Pancreas (tissue), 10 donors: ENCODE measurements at regions not wholly inside any gene's neighbourhood (a gene's known extent, or its start where the extent isn't known, plus 50 kb on each side); places are given as distances from the start of the nearest gene placed in this dataset.
A peak's percentile ranks its signal among the peaks of the same experiment; 100 is the strongest.

Experiments used
- ATAC-seq, 4 donors: fragments of 200-7000 bp; cut with Tn5 transposase; one replicate each; pipeline versions ENCODE4 v1.8.0 to v1.9.1; 2020; ENCODE audit warnings: mild to moderate bottlenecking in 4 of 4, moderate library complexity in 4 of 4
- DNase-seq, 6 donors: peaks; one replicate each; pipeline ENCODE4 v3.0.0-alpha.2; 2020
- FAIRE-seq: peaks from 2 replicates; lab custom pipeline; 2012; peaks lifted over from hg19 to GRCh38; lab: Jason Lieb, UNC
- H3K27ac ChIP-seq, 4 donors: fragments of 200-600 bp; sonication (generic); 1 replicate in 3 of 4; 2 replicates in 1 of 4; pipeline versions ENCODE4 v1.5.0 to v1.8.0; 2020
- H3K27me3 ChIP-seq, 4 donors: fragments of 200-600 bp; one replicate each; pipeline ENCODE4 v1.8.0; 2021
- H3K36me3 ChIP-seq, 3 donors: fragments of 200-600 bp; sonication (generic) in 1 of 3; one replicate each; pipeline versions ENCODE4 v1.5.0 to v1.8.0; 2020 to 2021
- H3K4me1 ChIP-seq, 3 donors: fragments of 200-600 bp; one replicate each; pipeline ENCODE4 v1.8.0; 2021
- H3K4me3 ChIP-seq, 4 donors: fragments of 200-600 bp; sonication (generic) in 2 of 4; one replicate each; pipeline versions ENCODE4 v1.5.0 to v1.8.0; 2020 to 2021
- H3K9me3 ChIP-seq, 4 donors: fragments of 200-600 bp; one replicate each; pipeline ENCODE4 v1.8.0; 2021
- WGBS, 2 donors: extraction: QIAGEN DNeasy Blood & Tissue Kit; methylation state at CpG; one replicate each; pipeline ENCODE4 v1.1.7; 2013; 5-methylcytosine and 5-hydroxymethylcytosine counted together
- intact Hi-C, 3 donors: fragments of 100-400 bp; cut with DNase I; formaldehyde crosslinking; loops; one replicate each; pipeline versions ENCODE4 v1.11.1 to v1.14.2; 2022
- TF ChIP-seq, protein P1 (sequence below), 4 donors: fragments of 200-600 bp; sonication (generic) in 3 of 4; IDR thresholded peaks; one replicate each; pipeline versions ENCODE4 v1.5.0 to v1.8.0; 2021; ENCODE audit warnings: antibody characterized with exemption in 4 of 4
- donor health status: healthy with polysubstance abuse.
- donor health status: DM: no; HTN: no; CAD: no; lungs with moderate emphysema.
- donor health status: DM: no; HTN: no; CAD: no.
- donor health status: control.
- donor health status: control.
- donor health status: Bipolar disorder and iron deficiency.
- donor health status: DM: yes; HTN: yes; CAD: no.
- donor health status: DM: no; HTN: no; CAD: no.
- donor health status: DM: no; HTN: no; CAD: no.
- donor health status: DM: yes; HTN: yes; CAD: no.

DNA sequence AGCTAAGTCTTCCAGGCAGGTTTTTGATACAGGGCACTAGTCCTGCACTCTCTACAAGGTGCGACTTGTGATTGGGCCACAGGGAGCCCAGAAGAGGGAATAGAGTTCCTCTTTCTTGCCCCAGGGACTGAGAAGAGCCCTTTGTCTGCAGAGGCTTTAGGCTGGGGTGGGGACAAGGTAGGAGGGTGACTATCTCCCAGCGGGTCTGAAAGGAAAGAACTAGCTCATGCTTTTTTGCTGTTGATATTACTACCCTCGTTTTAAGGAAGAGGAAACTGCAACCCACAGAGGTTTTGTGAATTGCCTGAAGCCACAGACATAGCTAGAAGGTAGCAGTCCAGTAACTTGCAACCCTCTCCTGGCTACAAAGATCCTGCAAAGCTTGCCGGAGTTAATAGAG is 615.2 kb downstream of the MATN1 start:
- ATAC-seq (no peak), FAIRE-seq (no peak)
- H3K27me3 ChIP-seq = no peaks in the 10 kb centered on the region

DNA sequence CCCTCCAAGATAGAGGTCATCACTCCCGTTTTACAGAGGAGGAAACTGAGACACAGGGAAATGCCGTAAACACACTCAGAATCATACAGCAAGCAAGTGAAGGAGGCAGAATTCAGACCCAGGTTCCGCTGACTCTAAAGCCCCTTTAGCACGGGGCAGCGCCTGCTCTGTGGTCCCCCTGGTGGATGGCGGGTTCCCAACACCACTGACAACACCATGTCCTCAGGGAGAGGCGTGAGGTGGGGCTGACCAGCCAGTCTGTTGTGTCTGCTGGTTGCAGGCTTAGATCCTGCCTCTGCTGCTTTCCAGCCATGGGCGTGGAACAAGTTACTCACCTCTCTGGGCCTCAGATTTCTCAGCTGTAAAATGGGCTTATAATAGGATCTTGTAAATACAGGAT is 617.3 kb downstream of the MATN1 start:
- ATAC-seq (peak in 2 of 4 donors; percentile 53 to 62), DNase-seq (peak in 1 of 6 donors; percentile 63), FAIRE-seq (no peak)
- Histone ChIP-seq H3K36me3 (no peaks in the 10 kb centered on the region), H3K27ac (no peak overlapping the region), H3K4me3 (no peak overlapping the region), H3K9me3 (no peaks in the 10 kb centered on the region), H3K4me1 (no peaks in the 10 kb centered on the region), H3K27me3 (no peaks in the 10 kb centered on the region)
- WGBS, 2 donors = 20 to 27% methylated on average over 8 of the region's 8 CpGs
- intact Hi-C loops = loop anchor here in 1 of 3 donors (5.0 to 10.0 kb wide), 2 partner anchors 311 to 859 kb away; no protein-coding TSS in a partner anchor
- TF ChIP-seq, protein P1, sequence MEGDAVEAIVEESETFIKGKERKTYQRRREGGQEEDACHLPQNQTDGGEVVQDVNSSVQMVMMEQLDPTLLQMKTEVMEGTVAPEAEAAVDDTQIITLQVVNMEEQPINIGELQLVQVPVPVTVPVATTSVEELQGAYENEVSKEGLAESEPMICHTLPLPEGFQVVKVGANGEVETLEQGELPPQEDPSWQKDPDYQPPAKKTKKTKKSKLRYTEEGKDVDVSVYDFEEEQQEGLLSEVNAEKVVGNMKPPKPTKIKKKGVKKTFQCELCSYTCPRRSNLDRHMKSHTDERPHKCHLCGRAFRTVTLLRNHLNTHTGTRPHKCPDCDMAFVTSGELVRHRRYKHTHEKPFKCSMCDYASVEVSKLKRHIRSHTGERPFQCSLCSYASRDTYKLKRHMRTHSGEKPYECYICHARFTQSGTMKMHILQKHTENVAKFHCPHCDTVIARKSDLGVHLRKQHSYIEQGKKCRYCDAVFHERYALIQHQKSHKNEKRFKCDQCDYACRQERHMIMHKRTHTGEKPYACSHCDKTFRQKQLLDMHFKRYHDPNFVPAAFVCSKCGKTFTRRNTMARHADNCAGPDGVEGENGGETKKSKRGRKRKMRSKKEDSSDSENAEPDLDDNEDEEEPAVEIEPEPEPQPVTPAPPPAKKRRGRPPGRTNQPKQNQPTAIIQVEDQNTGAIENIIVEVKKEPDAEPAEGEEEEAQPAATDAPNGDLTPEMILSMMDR (IDR thresholded peaks at IDR 0.05) = peak in 1 of 4 donors; percentile 21

More for the DNA sequence above, 615.2 kb downstream of the MATN1 start:
- 32 to 37% methylated on average over 4 of the region's 4 CpGs for WGBS, 2 donors
- Histone ChIP-seq H3K27ac (no peak overlapping the region), H3K9me3 (no peaks in the 10 kb centered on the region), H3K4me3 (no peak overlapping the region), H3K4me1 (no peaks in the 10 kb centered on the region), H3K36me3 (no peaks in the 10 kb centered on the region)
- TF ChIP-seq, protein P1 (IDR thresholded peaks at IDR 0.05) = no peak
- no peak for DNase-seq
- intact Hi-C loops = loop anchor here in 1 of 3 donors (5.0 to 10.0 kb wide), 2 partner anchors 313 to 861 kb away; no protein-coding TSS in a partner anchor

DNA sequence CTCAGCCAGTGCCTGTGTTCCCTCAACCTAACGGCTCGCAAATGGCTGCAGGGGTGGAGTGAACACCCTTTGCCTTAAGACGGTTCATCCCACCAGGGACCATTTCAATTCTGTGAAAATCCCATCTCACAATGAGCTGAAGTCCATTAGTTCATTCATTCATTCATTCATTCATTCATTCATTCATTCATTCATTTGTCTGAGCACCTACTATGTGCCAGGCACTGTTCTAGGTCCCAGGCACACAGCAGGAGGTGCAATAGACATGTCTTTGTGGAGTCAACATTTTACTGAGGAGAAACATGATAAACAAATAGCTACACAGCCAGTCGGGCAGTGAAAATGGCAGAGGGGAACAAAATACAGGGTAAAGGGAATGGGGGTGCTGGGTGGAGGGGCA is 618.8 kb downstream of the MATN1 start:
- H3K36me3 ChIP-seq = no peaks in the 10 kb centered on the region
- no peak overlapping the region for H3K4me3 ChIP-seq
- H3K27ac ChIP-seq = no peak overlapping the region
- no peaks in the 10 kb centered on the region for H3K4me1 ChIP-seq
- TF ChIP-seq, protein P1 (IDR thresholded peaks at IDR 0.05) = no peak
- intact Hi-C loops = loop anchor here in 1 of 3 donors (10.0 kb wide), 1 partner anchor 310 kb away; no protein-coding TSS in a partner anchor
- FAIRE-seq (no peak), DNase-seq (no peak), ATAC-seq (no peak)
- no peaks in the 10 kb centered on the region for H3K27me3 ChIP-seq
- H3K9me3 ChIP-seq = no peaks in the 10 kb centered on the region
- 63 to 79% methylated on average over 4 of the region's 4 CpGs for WGBS, 2 donors

DNA sequence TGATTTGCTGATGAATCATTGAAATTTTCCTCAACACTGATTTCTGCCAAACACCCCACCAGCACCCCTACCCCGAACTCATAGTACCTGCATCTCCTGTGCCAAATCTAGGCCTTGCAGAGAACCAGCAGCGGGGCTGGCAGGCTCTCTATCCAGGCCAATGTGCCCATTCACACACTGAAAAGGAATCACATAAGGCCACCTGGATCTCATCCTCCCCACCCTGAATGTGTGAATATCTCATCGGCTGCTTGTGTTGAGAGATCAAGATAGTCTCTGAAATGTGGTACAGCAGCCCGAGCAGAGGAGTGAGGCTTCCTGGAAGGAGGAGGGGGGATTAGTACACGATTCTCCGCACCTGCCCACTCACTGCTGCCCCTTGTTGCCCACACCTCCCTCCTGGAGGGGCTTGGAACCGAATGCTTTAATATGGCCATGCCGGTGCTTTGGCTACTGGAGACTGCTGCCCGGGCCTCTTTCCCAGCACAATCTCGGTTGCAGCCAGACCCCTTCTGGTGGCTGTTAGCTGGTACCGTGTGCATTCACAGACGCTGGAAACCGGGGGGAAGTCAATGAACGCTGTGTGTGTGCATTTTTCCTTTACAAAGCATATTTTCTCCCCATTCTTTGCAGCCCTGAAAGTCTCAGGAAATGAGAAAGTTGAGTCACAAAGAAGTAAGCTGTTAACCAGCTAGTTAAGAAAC is 619.5 kb downstream of the MATN1 start:
- WGBS, 2 donors = 38 to 46% methylated on average over 14 of the region's 14 CpGs
- Histone ChIP-seq H3K27me3 (no peaks in the 10 kb centered on the region), H3K4me1 (no peaks in the 10 kb centered on the region), H3K9me3 (no peaks in the 10 kb centered on the region), H3K36me3 (no peaks in the 10 kb centered on the region), H3K27ac (no peak overlapping the region), H3K4me3 (no peak overlapping the region)
- DNase-seq (no peak), FAIRE-seq (no peak), ATAC-seq (no peak)
- TF ChIP-seq, protein P1 (IDR thresholded peaks at IDR 0.05) = no peak
- intact Hi-C loops = loop anchor here in 1 of 3 donors (10.0 kb wide), 1 partner anchor 309 kb away; no protein-coding TSS in a partner anchor

DNA sequence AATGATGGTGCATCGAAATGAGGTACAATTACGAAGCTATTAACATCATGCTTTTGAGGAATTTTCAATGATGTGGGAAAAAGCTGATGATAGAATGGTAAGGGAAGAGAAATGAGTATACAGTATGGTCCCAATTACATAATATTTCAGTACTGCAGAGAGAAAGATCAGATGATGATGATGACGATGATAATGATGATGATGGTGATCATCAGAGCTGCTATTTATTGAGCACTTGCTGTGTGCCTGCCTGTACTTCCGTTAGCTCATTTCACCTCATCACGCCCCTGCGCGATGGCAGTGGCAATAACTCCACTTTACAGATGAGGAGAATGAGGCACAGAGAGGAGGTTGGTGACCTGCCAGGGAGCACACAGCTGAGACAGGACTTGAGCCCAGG is 620.8 kb downstream of the MATN1 start:
- DNase-seq (no peak), ATAC-seq (no peak), FAIRE-seq (no peak)
- Histone ChIP-seq H3K9me3 (no peaks in the 10 kb centered on the region), H3K4me3 (no peak overlapping the region), H3K27ac (no peak overlapping the region), H3K36me3 (no peaks in the 10 kb centered on the region), H3K27me3 (no peaks in the 10 kb centered on the region), H3K4me1 (no peaks in the 10 kb centered on the region)
- TF ChIP-seq, protein P1 (IDR thresholded peaks at IDR 0.05) = no peak
- intact Hi-C loops = loop anchor here in 1 of 3 donors (10.0 kb wide), 1 partner anchor 308 kb away; no protein-coding TSS in a partner anchor
- WGBS, 2 donors = 79 to 87% methylated on average over 7 of the region's 7 CpGs
